Smooth muscle cell (in vitro differentiated cells): ENCODE measurements at regions not wholly inside any gene's neighbourhood (a gene's known extent, or its start where the extent isn't known, plus 50 kb on each side); places are given as distances from the start of the nearest gene placed in this dataset.
"Not testable (repeated sequence)": the region's sequence is repeated elsewhere in the genome, so short reads cannot be mapped to it uniquely, and the experiment has no call there.

Experiments used
- DNase-seq: peaks from one replicate; lab custom pipeline; 2025; ENCODE audit not compliant: unreplicated experiment; lab: John Stamatoyannopoulos, UW
- H2AFZ ChIP-seq: fragments of 200-600 bp; sonication (generic); 2 replicates; pipeline ENCODE4 v1.6.0; 2016; ENCODE audit warnings: antibody characterized with exemption, low read depth, mild to moderate bottlenecking
- H3F3A ChIP-seq: fragments of 200-600 bp; sonication (generic); 2 replicates; pipeline ENCODE4 v1.6.0; 2017; ENCODE audit warnings: antibody characterized with exemption, low read depth
- H3K27ac ChIP-seq: fragments of 200-600 bp; sonication (generic); 2 replicates; pipeline ENCODE4 v1.5.1; 2016; ENCODE audit warnings: low read depth, mild to moderate bottlenecking
- H3K27me3 ChIP-seq: fragments of 200-600 bp; sonication (generic); 2 replicates; pipeline ENCODE4 v1.6.1; 2016; ENCODE audit warnings: low read depth, mild to moderate bottlenecking
- H3K36me3 ChIP-seq: fragments of 200-600 bp; sonication (generic); 2 replicates; pipeline ENCODE4 v1.5.1; 2016; ENCODE audit warnings: low read depth
- H3K4me1 ChIP-seq: fragments of 200-600 bp; sonication (generic); 2 replicates; pipeline ENCODE4 v1.5.1; 2016; ENCODE audit warnings: low read depth
- H3K4me2 ChIP-seq: fragments of 200-600 bp; sonication (generic); 2 replicates; pipeline ENCODE4 v1.6.0; 2016; ENCODE audit warnings: mild to moderate bottlenecking
- H3K4me3 ChIP-seq: fragments of 200-600 bp; sonication (generic); 2 replicates; pipeline ENCODE4 v1.5.1; 2016; ENCODE audit warnings: mild to moderate bottlenecking
- H3K79me2 ChIP-seq: fragments of 200-600 bp; sonication (generic); 2 replicates; pipeline ENCODE4 v1.6.0; 2016; ENCODE audit warnings: low read depth, mild to moderate bottlenecking
- H3K9ac ChIP-seq: fragments of 200-600 bp; sonication (generic); 2 replicates; pipeline ENCODE4 v1.6.0; 2016; ENCODE audit warnings: low read depth
- H3K9me3 ChIP-seq: fragments of 200-600 bp; sonication (generic); replicated peaks from 2 replicates; pipeline ENCODE4 v1.5.1; 2016; ENCODE audit warnings: low read depth
- H4K20me1 ChIP-seq: fragments of 200-600 bp; sonication (generic); 2 replicates; pipeline ENCODE4 v1.6.0; 2016; ENCODE audit warnings: low read depth
- CTCF ChIP-seq: fragments of 200-600 bp; sonication (generic); IDR thresholded peaks from 2 replicates; pipeline ENCODE4 v1.5.1; 2017; ENCODE audit warnings: borderline replicate concordance, mild to moderate bottlenecking, antibody characterized with exemption; ENCODE audit not compliant: insufficient read depth, poor library complexity, severe bottlenecking
- WGBS: methylation state at CpG from one replicate; pipeline ENCODE4 v1.1.7; 2016; ENCODE audit warnings: low lambda C conversion rate; 5-methylcytosine and 5-hydroxymethylcytosine counted together

GRCh38 chrX:146049568-146049967 lies 231.9 kb downstream of the SLITRK2 start:
- not testable (repeated sequence) for H3K4me3 ChIP-seq, H3K4me2 ChIP-seq, DNase-seq, H3K36me3 ChIP-seq, H3K79me2 ChIP-seq, H3K27ac ChIP-seq, H3K4me1 ChIP-seq, H3K9me3 ChIP-seq, H4K20me1 ChIP-seq, H2AFZ ChIP-seq, H3K27me3 ChIP-seq, H3K9ac ChIP-seq, H3F3A ChIP-seq
- 86% methylated on average over 11 of the region's 12 CpGs for WGBS

- no peak for TF ChIP-seq CTCF
- Histone ChIP-seq H3K4me1 (no peaks in the 10 kb centered on the region), H2AFZ (no peak overlapping the region), H3F3A (no peaks in the 10 kb centered on the region), H3K9me3 (no peaks in the 10 kb centered on the region), H3K27ac (no peak overlapping the region), H3K4me2 (no peak overlapping the region), H3K9ac (no peak overlapping the region), H3K36me3 (no peaks in the 10 kb centered on the region), H3K4me3 (no peak overlapping the region), H3K27me3 (no peaks in the 10 kb centered on the region), H3K79me2 (no peaks in the 10 kb centered on the region), H4K20me1 (no peaks in the 10 kb centered on the region)
- DNase-seq: no peak
Observed at GRCh38 chrX:146054311-146054710, 236.7 kb downstream of the SLITRK2 start.

GRCh38 chrX:146055733-146056132 lies 238.1 kb downstream of the SLITRK2 start:
- Histone ChIP-seq H3F3A (no peaks in the 10 kb centered on the region), H3K79me2 (no peaks in the 10 kb centered on the region), H3K27me3 (no peaks in the 10 kb centered on the region), H3K4me2 (no peak overlapping the region), H2AFZ (no peak overlapping the region), H4K20me1 (no peaks in the 10 kb centered on the region), H3K9ac (no peak overlapping the region), H3K36me3 (no peaks in the 10 kb centered on the region), H3K9me3 (no peaks in the 10 kb centered on the region), H3K4me3 (no peak overlapping the region), H3K27ac (no peak overlapping the region), H3K4me1 (no peaks in the 10 kb centered on the region)
- TF ChIP-seq CTCF: no peak
- 48% methylated on average over 2 of the region's 2 CpGs for WGBS
- no peak for DNase-seq

- DNase-seq: no peak
- H3F3A ChIP-seq: no peaks in the 10 kb centered on the region
- no peaks in the 10 kb centered on the region for H3K36me3 ChIP-seq
- no peaks in the 10 kb centered on the region for H3K27me3 ChIP-seq
- no peaks in the 10 kb centered on the region for H3K79me2 ChIP-seq
- H3K4me3 ChIP-seq: no peak overlapping the region
- H3K4me2 ChIP-seq: no peak overlapping the region
- no peaks in the 10 kb centered on the region for H3K4me1 ChIP-seq
- no peak for TF ChIP-seq CTCF
- no peak overlapping the region for H3K27ac ChIP-seq
- no peak overlapping the region for H2AFZ ChIP-seq
- no peak overlapping the region for H3K9ac ChIP-seq
- H3K9me3 ChIP-seq: no peaks in the 10 kb centered on the region
- WGBS: 79% methylated on average over 3 of the region's 3 CpGs
- no peaks in the 10 kb centered on the region for H4K20me1 ChIP-seq
Observed at GRCh38 chrX:146056511-146057081, 239.0 kb downstream of the SLITRK2 start.
